HepG2 (cell line): ENCODE measurements at regions not wholly inside any gene's neighbourhood (a gene's known extent, or its start where the extent isn't known, plus 50 kb on each side); places are given as distances from the start of the nearest gene placed in this dataset.

Experiments
- SMAD3 ChIP-seq: sonication (generic); formaldehyde crosslinking; IDR thresholded peaks from 2 replicates; pipeline ENCODE4 v1.4.0; 2020; ENCODE audit warnings: missing genetic modification reagents
- ZBTB10 ChIP-seq: sonication (generic); formaldehyde crosslinking; IDR thresholded peaks from 2 replicates; pipeline ENCODE4 v1.4.0; 2020; ENCODE audit warnings: missing genetic modification reagents, borderline replicate concordance
- ZBTB2 ChIP-seq: sonication (generic); formaldehyde crosslinking; IDR thresholded peaks from 2 replicates; pipeline ENCODE4 v1.8.0; 2022; ENCODE audit warnings: low read depth, missing genetic modification reagents
- ZBTB8A ChIP-seq: sonication (generic); formaldehyde crosslinking; IDR thresholded peaks from 2 replicates; pipeline ENCODE4 v1.4.0; 2020; ENCODE audit warnings: mild to moderate bottlenecking, low read depth, missing genetic modification reagents, borderline replicate concordance
- ZNF687 ChIP-seq: sonication (generic); formaldehyde crosslinking; IDR thresholded peaks from 2 replicates; pipeline ENCODE4 v1.5.1; 2020; ENCODE audit warnings: mild to moderate bottlenecking, missing genetic modification reagents, moderate library complexity

- no peak for TF ChIP-seq ZNF687 (CRISPR knock-in tag)
- TF ChIP-seq ZBTB8A (CRISPR knock-in tag) = no peak
- TF ChIP-seq ZBTB10 (CRISPR knock-in tag) = no peak
- TF ChIP-seq SMAD3 (CRISPR knock-in tag) = no peak
- TF ChIP-seq ZBTB2 (CRISPR knock-in tag) = no peak
Measured at GRCh38 chr1:38657207-38657840, 202.2 kb downstream of the RRAGC start (continued).
